Lower leg skin (tissue), 4 donors: ENCODE measurements at regions not wholly inside any gene's neighbourhood (a gene's known extent, or its start where the extent isn't known, plus 50 kb on each side); places are given as distances from the start of the nearest gene placed in this dataset.
A peak's percentile ranks its signal among the peaks of the same experiment; 100 is the strongest.

Experiments
- DNase-seq, 2 donors: peaks; one replicate each; pipeline ENCODE4 v3.0.0-alpha.2; 2019; ENCODE audit warnings: low spot score in 2 of 2
- H3K4me3 ChIP-seq: fragments of 200-600 bp; sonication (generic); 2 replicates; pipeline ENCODE4 v1.5.1; 2017; ENCODE audit warnings: mild to moderate bottlenecking, low read depth; ENCODE audit not compliant: poor library complexity, severe bottlenecking
- CTCF ChIP-seq, 3 donors: fragments of 450-650 bp; IDR thresholded peaks; one replicate each; pipeline ENCODE4 v1.5.1; 2016; ENCODE audit warnings: antibody characterized with exemption in 3 of 3, mild to moderate bottlenecking in 3 of 3, moderate library complexity in 2 of 3
- POLR2A ChIP-seq, 2 donors: fragments of 450-650 bp; IDR thresholded peaks; one replicate each; pipeline ENCODE4 v1.6.1; 2016 to 2017; ENCODE audit warnings: antibody characterized with exemption in 2 of 2, mild to moderate bottlenecking in 1 of 2, moderate library complexity in 1 of 2
- WGBS, 2 donors: methylation state at CpG; one replicate each; pipeline ENCODE4 v1.1.5; 2018; 5-methylcytosine and 5-hydroxymethylcytosine counted together
- intact Hi-C: fragments of 100-400 bp; cut with DNase I; formaldehyde crosslinking; loops from one replicate; pipeline ENCODE4 v1.15.0; 2023; ENCODE audit warnings: low total_unique reads

GRCh38 chr18:34159691-34160185 lies 65.0 kb downstream of the NOL4 start:
- intact Hi-C loops, result no loop called here
- WGBS, 2 donors, result 49 to 50% methylated on average over 14 of the region's 14 CpGs
- no peak for TF ChIP-seq POLR2A (IDR thresholded peaks at IDR 0.05)
- TF ChIP-seq CTCF (IDR thresholded peaks at IDR 0.05), result no peak
- H3K4me3 ChIP-seq, result no peak overlapping the region
- DNase-seq, result no peak

DNA sequence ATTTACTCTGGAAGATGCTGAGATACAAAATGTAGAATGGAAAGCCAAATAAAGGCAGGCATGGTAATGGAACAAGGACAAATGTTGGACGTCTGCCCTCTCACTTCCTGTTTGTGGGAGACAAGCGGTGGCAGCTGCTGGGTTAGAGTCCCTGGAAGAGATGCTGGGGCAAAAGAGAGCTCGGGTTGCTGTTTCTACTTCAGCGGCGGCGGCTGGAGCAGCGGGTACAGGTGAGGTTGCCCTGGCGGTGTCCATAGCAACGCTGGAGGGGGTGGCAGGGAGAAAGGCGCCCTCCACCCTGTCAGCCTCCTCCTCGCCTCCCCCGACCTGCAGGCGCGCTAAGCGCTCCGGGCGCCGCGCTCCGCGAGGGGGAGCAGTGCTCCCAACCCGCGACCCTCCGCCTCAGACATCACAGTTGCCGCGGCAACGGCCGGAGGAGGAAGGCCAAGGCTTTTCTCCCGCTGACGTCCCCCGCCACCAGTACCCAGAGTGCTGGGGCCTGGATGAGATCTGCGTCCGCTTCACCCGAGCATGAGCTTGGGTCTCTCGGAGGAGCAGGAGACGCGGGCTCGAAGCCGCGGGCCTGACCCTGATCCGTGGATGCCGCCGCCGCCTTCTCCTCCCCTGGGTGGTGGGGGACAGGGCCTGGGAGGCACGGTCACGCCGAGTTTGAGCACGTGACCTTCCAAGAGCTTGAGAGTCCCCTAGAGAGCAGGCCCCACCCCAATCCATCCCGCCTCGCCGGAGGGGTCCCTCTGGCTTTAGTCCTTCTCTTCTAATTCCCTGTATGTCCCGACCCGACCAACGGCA lies 65.6 kb downstream of the NOL4 start:
- no peak overlapping the region for H3K4me3 ChIP-seq
- TF ChIP-seq POLR2A (IDR thresholded peaks at IDR 0.05) (no peak), CTCF (IDR thresholded peaks at IDR 0.05) (no peak)
- WGBS, 2 donors, result 4 to 6% methylated on average over 30 to 48 of the region's 54 CpGs
- intact Hi-C loops, result no loop called here
- DNase-seq, result peak in 1 of 2 donors; percentile 84

GRCh38 chr18:34153711-34154110 lies 71.0 kb downstream of the NOL4 start:
- TF ChIP-seq POLR2A (IDR thresholded peaks at IDR 0.05) (no peak), CTCF (IDR thresholded peaks at IDR 0.05) (no peak)
- H3K4me3 ChIP-seq, result no peak overlapping the region
- DNase-seq, result no peak
- 7 to 33% methylated on average over 1 of the region's 1 CpG for WGBS, 2 donors
- intact Hi-C loops, result no loop called here

GRCh38 chr18:34131006-34131405 lies 93.7 kb downstream of the NOL4 start:
- 52 to 58% methylated on average over 1 of the region's 1 CpG for WGBS, 2 donors
- DNase-seq, result no peak
- intact Hi-C loops, result no loop called here
- no peak for TF ChIP-seq POLR2A (IDR thresholded peaks at IDR 0.05)
- TF ChIP-seq CTCF (IDR thresholded peaks at IDR 0.05), result no peak
- no peak overlapping the region for H3K4me3 ChIP-seq

- intact Hi-C loops, result no loop called here
- no peak for DNase-seq
- H3K4me3 ChIP-seq, result no peak overlapping the region
- no peak for TF ChIP-seq CTCF (IDR thresholded peaks at IDR 0.05)
- no peak for TF ChIP-seq POLR2A (IDR thresholded peaks at IDR 0.05)
Observed at GRCh38 chr18:34128436-34128835, 96.3 kb downstream of the NOL4 start.

- intact Hi-C loops, result no loop called here
- no peak for DNase-seq
- WGBS, 2 donors, result 54 to 60% methylated on average over 3 of the region's 3 CpGs
- TF ChIP-seq CTCF (IDR thresholded peaks at IDR 0.05) (no peak), POLR2A (IDR thresholded peaks at IDR 0.05) (no peak)
- H3K4me3 ChIP-seq, result no peak overlapping the region
Observed at GRCh38 chr18:34126121-34126520, 98.6 kb downstream of the NOL4 start.
